Esophagus squamous epithelium (tissue), 4 donors: ENCODE measurements at regions not wholly inside any gene's neighbourhood (a gene's known extent, or its start where the extent isn't known, plus 50 kb on each side); places are given as distances from the start of the nearest gene placed in this dataset.

Source experiments
- CTCF ChIP-seq, 6 experiments: fragments of 450-650 bp in 4 of 6; fragments of 200-600 bp in 2 of 6; sonication (generic) in 2 of 6; IDR thresholded peaks; one replicate each; pipeline ENCODE4 v1.5.1; 2016 to 2019; ENCODE audit warnings: antibody characterized with exemption in 6 of 6, mild to moderate bottlenecking in 4 of 6, moderate library complexity in 4 of 6
- POLR2A ChIP-seq, 4 donors: fragments of 450-650 bp; IDR thresholded peaks; one replicate each; pipeline ENCODE4 v1.6.1; 2017; ENCODE audit warnings: antibody characterized with exemption in 4 of 4, mild to moderate bottlenecking in 4 of 4, moderate library complexity in 3 of 4

GRCh38 chr14:98958048-98958631 lies 313.9 kb downstream of the BCL11B start:
- TF ChIP-seq CTCF (IDR thresholded peaks at IDR 0.05) = no peak
- TF ChIP-seq POLR2A (IDR thresholded peaks at IDR 0.05) = no peak
